WTC11 (cell line): ENCODE measurements at regions not wholly inside any gene's neighbourhood (a gene's known extent, or its start where the extent isn't known, plus 50 kb on each side); places are given as distances from the start of the nearest gene placed in this dataset.

Experiments
- ATAC-seq: fragments of 200-7000 bp; cut with Tn5 transposase; 2 replicates; pipeline ENCODE4 v1.10.0; 2021; ENCODE audit warnings: mild to moderate bottlenecking, moderate library complexity
- CTCF ChIA-PET: fragments of 300-600 bp; sonication (Branson Sonifier 250); formaldehyde crosslinking; loops from one replicate; lab custom pipeline; 2021; ENCODE audit warnings: antibody characterized with exemption; lab: Charles Lee
- POLR2A ChIA-PET: fragments of 350-600 bp; sonication (Branson Sonifier 250); formaldehyde crosslinking; loops from one replicate; lab custom pipeline; 2021; ENCODE audit warnings: antibody characterized with exemption; lab: Charles Lee
- DNase-seq: peaks from one replicate; pipeline ENCODE4 v3.0.0; 2021; ENCODE audit warnings: low spot score
- H3K27ac Mint-ChIP-seq: 2 replicates; pipeline ENCODE4 v1.8.0; 2021; ENCODE audit warnings: mixed read lengths
- H3K27me3 Mint-ChIP-seq: 2 replicates; pipeline ENCODE4 v1.8.0; 2021; ENCODE audit warnings: low read depth, mild to moderate bottlenecking, moderate library complexity, mixed read lengths
- H3K36me3 Mint-ChIP-seq: 2 replicates; pipeline ENCODE4 v1.8.0; 2021; ENCODE audit warnings: mixed read lengths
- H3K4me1 Mint-ChIP-seq: 2 replicates; pipeline ENCODE4 v1.8.0; 2022; ENCODE audit warnings: mixed read lengths
- H3K4me3 Mint-ChIP-seq: 2 replicates; pipeline ENCODE4 v1.8.0; 2021; ENCODE audit warnings: mild to moderate bottlenecking, moderate library complexity, mixed read lengths
- H3K9me3 Mint-ChIP-seq: 2 replicates; pipeline ENCODE4 v1.8.0; 2021; ENCODE audit warnings: mixed read lengths
- CDX4 ChIP-seq: fragments of 250-450 bp; sonication (Bioruptor Pico); IDR thresholded peaks from 2 replicates; pipeline ENCODE4 v1.9.0; 2021; ENCODE audit warnings: moderate library complexity, mild to moderate bottlenecking, inconsistent platforms, borderline replicate concordance
- CREB1 ChIP-seq: sonication (generic); formaldehyde crosslinking; IDR thresholded peaks from 2 replicates; pipeline ENCODE4 v1.8.0; 2023; ENCODE audit warnings: mild to moderate bottlenecking, missing genetic modification reagents
- E2F5 ChIP-seq: sonication (generic); formaldehyde crosslinking; IDR thresholded peaks from 2 replicates; pipeline ENCODE4 v1.8.1; 2022; ENCODE audit warnings: mild to moderate bottlenecking, moderate library complexity, missing genetic modification reagents
- ERG ChIP-seq: fragments of 250-450 bp; sonication (Bioruptor Pico); IDR thresholded peaks from 2 replicates; pipeline ENCODE4 v1.8.0; 2021; ENCODE audit warnings: mild to moderate bottlenecking
- FOXJ3 ChIP-seq: sonication (generic); formaldehyde crosslinking; IDR thresholded peaks from 2 replicates; pipeline ENCODE4 v1.9.0; 2021; ENCODE audit warnings: missing genetic modification reagents, mild to moderate bottlenecking, borderline replicate concordance
- GRHL2 ChIP-seq: fragments of 250-450 bp; sonication (Bioruptor Pico); IDR thresholded peaks from 2 replicates; pipeline ENCODE4 v1.8.0; 2022; ENCODE audit warnings: mild to moderate bottlenecking, moderate library complexity; ENCODE audit not compliant: insufficient replicate concordance, severe bottlenecking
- JUN ChIP-seq: sonication (generic); formaldehyde crosslinking; IDR thresholded peaks from 2 replicates; pipeline ENCODE4 v1.8.0; 2023; ENCODE audit warnings: mild to moderate bottlenecking, missing genetic modification reagents
- MAX ChIP-seq: sonication (generic); formaldehyde crosslinking; IDR thresholded peaks from 2 replicates; pipeline ENCODE4 v1.8.0; 2022; ENCODE audit warnings: mild to moderate bottlenecking, missing genetic modification reagents
- NFYB ChIP-seq: sonication (generic); formaldehyde crosslinking; conservative IDR thresholded peaks from 2 replicates; pipeline ENCODE4 v1.8.0; 2022; ENCODE audit warnings: low read depth, missing genetic modification reagents
- NR2C2 ChIP-seq: sonication (generic); formaldehyde crosslinking; IDR thresholded peaks from 2 replicates; pipeline ENCODE4 v1.8.0; 2022; ENCODE audit warnings: mild to moderate bottlenecking, missing genetic modification reagents
- NR3C1 ChIP-seq: sonication (generic); formaldehyde crosslinking; conservative IDR thresholded peaks from 2 replicates; pipeline ENCODE4 v1.8.1; 2023; ENCODE audit warnings: low read depth, mild to moderate bottlenecking, missing genetic modification reagents
- PREB ChIP-seq: sonication (generic); formaldehyde crosslinking; IDR thresholded peaks from 2 replicates; pipeline ENCODE4 v1.8.1; 2022; ENCODE audit warnings: mild to moderate bottlenecking, missing genetic modification reagents, moderate library complexity, borderline replicate concordance
- TEAD4 ChIP-seq: sonication (generic); formaldehyde crosslinking; IDR thresholded peaks from 2 replicates; pipeline ENCODE4 v1.8.0; 2022; ENCODE audit warnings: mild to moderate bottlenecking, missing genetic modification reagents
- USF1 ChIP-seq: sonication (generic); formaldehyde crosslinking; IDR thresholded peaks from 2 replicates; pipeline ENCODE4 v1.8.0; 2022; ENCODE audit warnings: mild to moderate bottlenecking, missing genetic modification reagents
- ZBTB21 ChIP-seq: sonication (generic); formaldehyde crosslinking; IDR thresholded peaks from 2 replicates; pipeline ENCODE4 v1.8.1; 2023; ENCODE audit warnings: mild to moderate bottlenecking, missing genetic modification reagents, borderline replicate concordance
- ZBTB43 ChIP-seq: sonication (generic); formaldehyde crosslinking; IDR thresholded peaks from 2 replicates; pipeline ENCODE4 v1.8.1; 2023; ENCODE audit warnings: mild to moderate bottlenecking, missing genetic modification reagents
- ZNF396 ChIP-seq: fragments of 250-450 bp; sonication (Bioruptor Pico); IDR thresholded peaks from 2 replicates; pipeline ENCODE4 v1.8.0; 2021; ENCODE audit warnings: mild to moderate bottlenecking, moderate library complexity, borderline replicate concordance
- ZNF512 ChIP-seq: sonication (generic); formaldehyde crosslinking; IDR thresholded peaks from 2 replicates; pipeline ENCODE4 v1.8.1; 2022; ENCODE audit warnings: missing genetic modification reagents, borderline replicate concordance
- ZNF532 ChIP-seq: fragments of 250-450 bp; sonication (Bioruptor Pico); IDR thresholded peaks from 2 replicates; pipeline ENCODE4 v1.9.0; 2021; ENCODE audit warnings: mild to moderate bottlenecking, borderline replicate concordance
- ZSCAN18 ChIP-seq: fragments of 250-450 bp; sonication (Bioruptor Pico); IDR thresholded peaks from 2 replicates; pipeline ENCODE4 v2.1.2; 2022; ENCODE audit warnings: mild to moderate bottlenecking, moderate library complexity

- Mint-ChIP-seq H3K27me3 (no peaks in the 10 kb centered on the region), H3K36me3 (peaks cover 8% of the 10 kb centered on the region), H3K4me1 (no peaks in the 10 kb centered on the region), H3K9me3 (peaks cover 11% of the 10 kb centered on the region), H3K4me3 (no peak overlapping the region), H3K27ac (no peak overlapping the region)
- ChIA-PET POLR2A (no interaction called here), CTCF (interaction anchor here (1.5 kb wide), 1 partner anchor 326 kb away, joined by 3 read pairs; no protein-coding TSS in a partner anchor)
- no peak for DNase-seq
- TF ChIP-seq PREB (CRISPR knock-in tag) = no peak
- no peak for TF ChIP-seq JUN
- TF ChIP-seq GRHL2 (CRISPR knock-in tag) = no peak
- TF ChIP-seq ERG (CRISPR knock-in tag) = no peak
- no peak for TF ChIP-seq NR2C2 (CRISPR knock-in tag)
- no peak for TF ChIP-seq ZNF396 (CRISPR knock-in tag)
- TF ChIP-seq ZNF512 (CRISPR knock-in tag) = no peak
- no peak for TF ChIP-seq ZSCAN18 (CRISPR knock-in tag)
- no peak for TF ChIP-seq FOXJ3 (CRISPR knock-in tag)
- TF ChIP-seq USF1 = no peak
- TF ChIP-seq E2F5 (CRISPR knock-in tag) = no peak
- no peak for TF ChIP-seq MAX
- TF ChIP-seq ZBTB43 (CRISPR knock-in tag) = no peak
- no peak for ATAC-seq
Observed at GRCh38 chr2:82226441-82226840, 1921.9 kb upstream of the LRRTM1 start.

GRCh38 chr2:82224301-82224940 is 1919.9 kb upstream of the LRRTM1 start:
- ATAC-seq = no peak
- Mint-ChIP-seq H3K27me3 (no peaks in the 10 kb centered on the region), H3K9me3 (peaks cover 15% of the 10 kb centered on the region), H3K4me3 (no peak overlapping the region), H3K36me3 (peaks cover 8% of the 10 kb centered on the region), H3K4me1 (no peaks in the 10 kb centered on the region), H3K27ac (no peak overlapping the region)
- POLR2A ChIA-PET = no interaction called here
- CTCF ChIA-PET = no interaction called here
- DNase-seq = no peak
- no peak for TF ChIP-seq NFYB (CRISPR knock-in tag)
- no peak for TF ChIP-seq ZBTB21 (CRISPR knock-in tag)
- no peak for TF ChIP-seq NR3C1 (CRISPR knock-in tag)
- no peak for TF ChIP-seq CDX4 (CRISPR knock-in tag)
- TF ChIP-seq TEAD4 = no peak
- TF ChIP-seq ZNF396 (CRISPR knock-in tag) = no peak
- TF ChIP-seq CREB1 (CRISPR knock-in tag) = no peak
- no peak for TF ChIP-seq ZNF532 (CRISPR knock-in tag)
